Inflammatory macrophage treated with lipopolysaccharide for 1 hour (primary cell): ENCODE measurements at regions not wholly inside any gene's neighbourhood (a gene's known extent, or its start where the extent isn't known, plus 50 kb on each side); places are given as distances from the start of the nearest gene placed in this dataset.
"Not testable (repeated sequence)": the region's sequence is repeated elsewhere in the genome, so short reads cannot be mapped to it uniquely, and the experiment has no call there.

Source experiments
- DNase-seq, 2 donors: peaks; one replicate each; pipeline ENCODE4 v3.0.0-alpha.2; 2020 to 2022

- no peak for DNase-seq
These were observed 77.9 kb upstream of the ABLIM1 start for GRCh38 chr10:114735946-114736345.

- DNase-seq = peak; percentile 67
These were observed 77.9 kb upstream of the FHIP2A start for GRCh38 chr10:114743521-114744231.

GRCh38 chr10:114746531-114746930, 75.0 kb upstream of the FHIP2A start:
- DNase-seq = no peak

DNA sequence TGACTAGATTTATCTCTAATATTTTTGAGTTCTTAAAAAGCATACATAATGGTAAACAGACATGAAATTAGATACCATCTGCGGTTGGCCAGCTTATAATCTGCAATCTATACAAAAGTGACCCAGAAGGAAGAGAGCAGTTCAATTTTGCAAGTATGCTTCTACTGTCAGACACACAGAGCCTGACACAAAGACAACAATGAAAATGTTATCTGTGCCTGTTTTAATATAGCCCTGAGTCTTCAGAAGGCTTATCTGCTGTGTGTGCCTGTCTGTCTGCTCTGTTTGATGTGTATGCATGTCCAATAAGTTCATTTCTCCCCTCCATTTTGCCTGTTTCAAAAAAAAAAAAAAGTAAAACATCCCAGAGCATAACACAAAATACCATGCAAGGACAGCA, 73.3 kb upstream of the FHIP2A start:
- no peak for DNase-seq

GRCh38 chr10:114749014-114749413, 72.6 kb upstream of the FHIP2A start:
- DNase-seq = no peak

DNA sequence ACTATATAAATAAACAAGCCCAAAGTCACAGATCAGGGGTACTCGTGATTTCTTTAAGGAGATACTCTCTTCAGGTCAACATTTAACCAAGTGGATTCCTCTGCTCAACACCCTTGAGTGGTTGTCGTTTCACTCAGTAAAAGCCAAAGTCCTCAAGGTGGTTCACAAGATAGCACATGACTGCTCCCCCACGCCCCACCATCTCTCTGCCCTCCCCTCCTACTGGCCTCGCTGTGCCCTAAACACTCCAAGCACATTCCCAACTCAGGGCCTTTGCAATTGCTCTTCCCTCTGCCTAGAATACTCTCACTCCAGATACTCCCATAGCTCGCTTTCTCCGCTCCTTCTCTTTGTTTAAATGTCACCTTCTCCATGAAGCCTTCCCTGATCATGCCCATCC, 72.1 kb upstream of the FHIP2A start:
- no peak for DNase-seq

- no peak for DNase-seq
These were observed 69.7 kb upstream of the FHIP2A start for GRCh38 chr10:114751856-114752255.

- DNase-seq = not testable (repeated sequence)
These were observed 69.0 kb upstream of the FHIP2A start for GRCh38 chr10:114752570-114752969.

- DNase-seq = no peak
These were observed 68.5 kb upstream of the FHIP2A start for GRCh38 chr10:114753126-114753525.

DNA sequence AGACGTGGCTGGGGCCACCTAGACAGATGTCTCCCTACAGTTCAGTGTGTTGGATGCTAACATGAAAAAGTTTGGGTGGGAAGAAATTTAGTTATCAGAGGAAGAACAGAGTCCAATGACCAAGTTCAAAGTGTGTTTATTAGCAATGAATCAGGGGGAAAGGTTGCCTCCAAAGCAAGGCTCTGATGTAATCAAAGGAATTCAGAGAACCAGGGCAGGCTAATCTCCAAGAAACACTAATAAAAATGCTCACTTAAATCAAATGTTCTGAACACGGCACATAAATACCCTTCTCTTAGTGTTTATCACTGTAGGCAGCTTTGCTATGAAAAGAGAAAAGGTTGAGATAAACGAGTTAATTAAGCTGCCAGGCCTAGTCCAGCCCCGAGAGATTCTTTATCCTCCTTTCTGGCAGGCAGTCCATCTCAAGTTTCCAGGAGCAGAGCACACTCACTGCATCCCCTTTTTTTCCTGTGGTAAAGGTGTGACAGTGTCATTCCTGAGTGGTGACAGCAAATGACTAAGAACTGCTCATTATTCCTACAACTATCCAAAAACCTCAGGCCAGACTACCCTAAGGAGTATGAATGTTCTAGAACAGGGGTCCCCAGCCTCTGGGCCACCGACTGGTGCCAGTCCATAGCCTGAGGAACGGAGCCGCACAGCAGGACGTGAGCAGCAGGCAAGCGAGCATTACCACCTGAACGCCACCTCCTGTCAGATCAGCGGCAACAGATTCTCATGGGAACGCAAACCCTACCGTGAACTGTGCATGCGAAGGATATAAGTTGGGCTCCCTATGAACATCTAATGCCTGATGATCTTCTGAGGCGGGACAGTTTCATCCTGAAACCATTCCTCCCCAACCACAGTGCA, 66.9 kb upstream of the FHIP2A start:
- DNase-seq = no peak

- no peak for DNase-seq
These were observed 66.0 kb upstream of the FHIP2A start for GRCh38 chr10:114755537-114755936.

DNA sequence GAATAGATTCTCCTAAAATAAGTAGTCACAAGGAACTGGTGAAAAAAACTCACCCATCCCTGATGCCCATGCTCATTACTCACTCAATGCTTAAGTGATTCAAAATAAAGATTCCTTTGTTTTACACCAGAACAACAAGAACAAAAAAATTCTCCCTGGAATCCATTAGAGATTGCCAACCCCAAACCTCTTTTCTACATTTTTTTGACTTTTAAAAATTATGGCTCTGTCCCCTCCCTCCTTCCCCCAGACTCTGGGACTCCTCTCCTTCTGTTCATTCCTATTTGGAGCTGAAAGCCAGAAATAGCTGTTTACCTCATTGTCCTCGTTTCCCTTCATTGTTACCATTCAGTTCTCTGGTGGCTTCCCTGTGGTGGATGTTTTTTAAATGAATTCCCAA, 63.2 kb upstream of the FHIP2A start:
- DNase-seq = no peak

- no peak for DNase-seq
These were observed 60.1 kb upstream of the FHIP2A start for GRCh38 chr10:114761205-114762193.

GRCh38 chr10:114762811-114763210, 58.8 kb upstream of the FHIP2A start:
- DNase-seq = no peak

GRCh38 chr10:114764656-114765055, 56.9 kb upstream of the FHIP2A start:
- no peak for DNase-seq

GRCh38 chr10:114766470-114766869, 55.1 kb upstream of the FHIP2A start:
- DNase-seq = no peak

- no peak for DNase-seq
These were observed 54.2 kb upstream of the FHIP2A start for GRCh38 chr10:114767101-114767985.

GRCh38 chr10:114767986-114768821, 53.4 kb upstream of the FHIP2A start:
- no peak for DNase-seq

- no peak for DNase-seq
These were observed 51.6 kb upstream of the FHIP2A start for GRCh38 chr10:114770009-114770408.

DNA sequence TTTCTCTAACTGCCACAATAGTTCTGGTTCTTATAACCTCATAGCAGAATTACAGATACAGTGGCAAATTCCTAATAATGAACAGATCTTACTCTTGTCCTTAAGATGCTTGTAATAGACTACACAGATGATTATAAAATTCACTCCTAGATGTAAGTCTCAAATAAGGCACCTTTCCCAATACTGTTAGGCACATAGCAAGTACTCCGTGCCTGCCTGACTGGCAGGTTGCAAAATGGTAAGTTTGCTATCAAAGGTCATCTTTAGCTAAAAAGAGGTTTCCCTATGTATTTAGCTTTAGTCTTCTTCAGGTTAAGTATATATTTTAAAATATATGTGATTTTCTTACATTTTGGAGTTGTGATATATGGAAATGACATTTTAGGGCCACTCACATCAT, 50.4 kb upstream of the FHIP2A start:
- DNase-seq = no peak

DNA sequence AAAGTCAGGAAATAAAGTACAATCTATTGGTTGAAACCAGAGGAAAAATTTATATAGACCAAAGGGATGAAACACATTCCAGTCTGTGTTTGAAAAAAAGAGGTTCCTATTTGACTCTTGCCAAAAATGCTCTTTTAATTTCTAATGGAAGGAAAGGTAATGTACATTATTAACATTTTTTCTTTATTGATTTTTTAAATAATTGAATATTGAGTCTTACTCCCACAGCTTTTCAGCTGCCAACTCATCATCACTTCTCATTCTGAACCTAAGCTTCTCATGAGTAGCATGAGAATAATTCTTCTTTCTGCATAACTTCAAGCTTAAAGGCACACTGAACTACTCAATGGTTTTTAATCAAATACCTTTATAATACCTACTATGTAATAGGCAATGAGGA, 49.8 kb upstream of the FHIP2A start:
- DNase-seq = no peak
